ENCODE measurements at regions not wholly inside any gene's neighbourhood (a gene's known extent, or its start where the extent isn't known, plus 50 kb on each side); places are given as distances from the start of the nearest gene placed in this dataset.

- no peaks in the 10 kb centered on the region for H3K9me3 ChIP-seq
- ATAC-seq: no peak
- no peak for TF ChIP-seq CTCF (IDR thresholded peaks at IDR 0.05)
These were observed 87.3 kb upstream of the CTSC start for GRCh38 chr11:88424881-88425280.

GRCh38 chr11:88421530-88421929, 84.0 kb upstream of the CTSC start:
- peak; percentile 65 for ATAC-seq
- no peaks in the 10 kb centered on the region for H3K36me3 ChIP-seq
- no peaks in the 10 kb centered on the region for H3K27me3 ChIP-seq
- peak overlapping the region; percentile 49 to 83 for H3K27ac ChIP-seq
- H3K4me3 ChIP-seq: no peak overlapping the region
- peak in 2 of 4 donors; percentile 47 to 53 for DNase-seq
- intact Hi-C loops (cut with DNase I): no loop called here
- no peak for TF ChIP-seq CTCF (IDR thresholded peaks at IDR 0.05)
- H3K9me3 ChIP-seq: no peaks in the 10 kb centered on the region
- peaks cover 12 to 45% of the 10 kb centered on the region in 2 donors for H3K4me1 ChIP-seq

More at GRCh38 chr11:88424881-88425280, 87.3 kb upstream of the CTSC start:
- H3K4me3 ChIP-seq: no peak overlapping the region
- H3K4me1 ChIP-seq: peaks cover 12 to 28% of the 10 kb centered on the region in 2 donors
- intact Hi-C loops (cut with DNase I): no loop called here
- H3K27ac ChIP-seq: no peak overlapping the region
- no peaks in the 10 kb centered on the region for H3K36me3 ChIP-seq
- DNase-seq: no peak
- no peaks in the 10 kb centered on the region for H3K27me3 ChIP-seq

- TF ChIP-seq CTCF (IDR thresholded peaks at IDR 0.05): no peak
- Histone ChIP-seq H3K4me3 (no peak overlapping the region), H3K36me3 (no peaks in the 10 kb centered on the region), H3K27ac (peak overlapping the region; percentile 49 to 83), H3K27me3 (no peaks in the 10 kb centered on the region), H3K9me3 (no peaks in the 10 kb centered on the region), H3K4me1 (peaks cover 12 to 52% of the 10 kb centered on the region in 2 donors)
- intact Hi-C loops (cut with DNase I): no loop called here
- DNase-seq (no peak), ATAC-seq (peak; percentile 28)
These were observed 82.7 kb upstream of the CTSC start for GRCh38 chr11:88420165-88420791.

- Histone ChIP-seq H3K4me1 (peaks cover 12 to 67% of the 10 kb centered on the region in 2 donors), H3K4me3 (no peak overlapping the region), H3K27ac (peak overlapping the region in 1 of 2 donors; percentile 20), H3K9me3 (no peaks in the 10 kb centered on the region), H3K27me3 (no peaks in the 10 kb centered on the region), H3K36me3 (no peaks in the 10 kb centered on the region)
- no peak for TF ChIP-seq CTCF (IDR thresholded peaks at IDR 0.05)
- ATAC-seq (peak; percentile 72), DNase-seq (peak in 2 of 4 donors; percentile 69 to 80)
- intact Hi-C loops (cut with DNase I): no loop called here
These were observed 81.0 kb upstream of the CTSC start for GRCh38 chr11:88418508-88418907.

- DNase-seq (no peak), ATAC-seq (no peak)
- no peaks in the 10 kb centered on the region for H3K36me3 ChIP-seq
- no peaks in the 10 kb centered on the region for H3K9me3 ChIP-seq
- H3K27me3 ChIP-seq: no peaks in the 10 kb centered on the region
- H3K4me1 ChIP-seq: peaks cover 2 to 46% of the 10 kb centered on the region in 2 donors
- H3K4me3 ChIP-seq: no peak overlapping the region
- H3K27ac ChIP-seq: peak overlapping the region in 1 of 2 donors; percentile 68
- intact Hi-C loops (cut with DNase I): no loop called here
- TF ChIP-seq CTCF (IDR thresholded peaks at IDR 0.05): no peak
These were observed 78.0 kb upstream of the CTSC start for GRCh38 chr11:88415495-88415894.

Data from left lung (tissue), 4 donors.